SU-DHL-6 (cell line): ENCODE measurements at regions not wholly inside any gene's neighbourhood (a gene's known extent, or its start where the extent isn't known, plus 50 kb on each side); places are given as distances from the start of the nearest gene placed in this dataset.

Experiments used
- CTCF ChIP-seq: fragments of 200-600 bp; sonication (generic); IDR thresholded peaks from one replicate; pipeline ENCODE4 v1.5.1; 2017; ENCODE audit warnings: antibody characterized with exemption, mild to moderate bottlenecking, low read length, moderate library complexity; ENCODE audit not compliant: insufficient read depth, poor library complexity, severe bottlenecking
- EZH2phosphoT487 ChIP-seq: fragments of 200-600 bp; sonication (generic), shearing (Covaris generic); conservative IDR thresholded peaks from 2 replicates; pipeline ENCODE4 v1.6.1; 2018; ENCODE audit warnings: mild to moderate bottlenecking, antibody characterized with exemption, low read length, moderate library complexity, mixed read lengths

GRCh38 chr12:88645816-88646215 is 65.5 kb upstream of the KITLG start:
- no peak for TF ChIP-seq CTCF
- TF ChIP-seq EZH2phosphoT487 = no peak
